ENCODE measurements at regions not wholly inside any gene's neighbourhood (a gene's known extent, or its start where the extent isn't known, plus 50 kb on each side); places are given as distances from the start of the nearest gene placed in this dataset.
"Not testable (repeated sequence)": the region's sequence is repeated elsewhere in the genome, so short reads cannot be mapped to it uniquely, and the experiment has no call there.

DNA sequence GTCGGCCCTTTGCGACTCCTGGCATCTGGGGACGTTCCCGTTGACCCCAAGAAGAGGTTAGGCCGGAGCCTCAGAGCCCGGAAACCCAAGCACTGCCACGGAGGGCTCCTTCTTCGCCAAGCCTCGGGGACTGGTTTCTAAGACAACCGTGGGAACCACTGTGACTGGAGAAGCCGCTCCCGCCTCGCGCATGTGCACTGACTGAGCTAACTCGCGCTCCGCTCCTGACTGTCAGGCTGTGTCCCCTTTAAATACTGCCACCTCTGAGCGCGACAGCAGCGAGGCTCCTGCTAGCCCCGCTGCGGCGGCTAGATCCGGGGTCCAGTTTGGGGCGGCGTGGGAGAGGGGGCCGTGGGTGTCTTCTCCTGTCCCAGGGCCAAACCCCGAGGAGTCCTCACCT lies 104.2 kb upstream of the FOXD4L5 start:
- TF ChIP-seq, protein P1, sequence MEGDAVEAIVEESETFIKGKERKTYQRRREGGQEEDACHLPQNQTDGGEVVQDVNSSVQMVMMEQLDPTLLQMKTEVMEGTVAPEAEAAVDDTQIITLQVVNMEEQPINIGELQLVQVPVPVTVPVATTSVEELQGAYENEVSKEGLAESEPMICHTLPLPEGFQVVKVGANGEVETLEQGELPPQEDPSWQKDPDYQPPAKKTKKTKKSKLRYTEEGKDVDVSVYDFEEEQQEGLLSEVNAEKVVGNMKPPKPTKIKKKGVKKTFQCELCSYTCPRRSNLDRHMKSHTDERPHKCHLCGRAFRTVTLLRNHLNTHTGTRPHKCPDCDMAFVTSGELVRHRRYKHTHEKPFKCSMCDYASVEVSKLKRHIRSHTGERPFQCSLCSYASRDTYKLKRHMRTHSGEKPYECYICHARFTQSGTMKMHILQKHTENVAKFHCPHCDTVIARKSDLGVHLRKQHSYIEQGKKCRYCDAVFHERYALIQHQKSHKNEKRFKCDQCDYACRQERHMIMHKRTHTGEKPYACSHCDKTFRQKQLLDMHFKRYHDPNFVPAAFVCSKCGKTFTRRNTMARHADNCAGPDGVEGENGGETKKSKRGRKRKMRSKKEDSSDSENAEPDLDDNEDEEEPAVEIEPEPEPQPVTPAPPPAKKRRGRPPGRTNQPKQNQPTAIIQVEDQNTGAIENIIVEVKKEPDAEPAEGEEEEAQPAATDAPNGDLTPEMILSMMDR (IDR thresholded peaks at IDR 0.05; ENCODE audit: low read length): not testable (repeated sequence)
- not testable (repeated sequence) for TF ChIP-seq EZH2phosphoT487 (IDR thresholded peaks at IDR 0.05; ENCODE audit: low read length)

Data from MM.1S (cell line).